ENCODE measurements at regions not wholly inside any gene's neighbourhood (a gene's known extent, or its start where the extent isn't known, plus 50 kb on each side); places are given as distances from the start of the nearest gene placed in this dataset.

GRCh38 chrX:16466640-16467432, 183.1 kb upstream of the S100G start:
- H3K9ac ChIP-seq (ENCODE audit: control insufficient read depth, extremely low read depth, insufficient read depth, low read length), result no peak overlapping the region
- H4K20me1 ChIP-seq (ENCODE audit: control insufficient read depth, extremely low read depth, insufficient read depth, low read length), result no peaks in the 10 kb centered on the region
- TF ChIP-seq EZH2 (IDR thresholded peaks at IDR 0.05; ENCODE audit: low read length), result no peak
- no peak for TF ChIP-seq CTCF (optimal IDR thresholded peaks at IDR 0.05 in 1 of 3, IDR thresholded peaks at IDR 0.05 in 1 of 3, conservative IDR thresholded peaks at IDR 0.05 in 1 of 3; ENCODE audit: extremely low read depth in 1 of 3, insufficient read depth in 2 of 3, low read length in 3 of 3)
- no peaks in the 10 kb centered on the region for H3K9me1 ChIP-seq (ENCODE audit: control insufficient read depth, extremely low read depth, insufficient read depth, low read length)
- H3K27ac ChIP-seq (ENCODE audit: control insufficient read depth, insufficient read depth, low read length), result peak overlapping the region; percentile 55
- H3K4me1 ChIP-seq (ENCODE audit: control insufficient read depth, extremely low read depth, insufficient read depth, low read length), result peaks cover 17% of the 10 kb centered on the region
- dilution Hi-C loops (cut with MboI; ENCODE audit: extremely low pct_ligation_motif_present, low sequenced_read_pairs), result no loop called here
- peak; percentile 62 for DNase-seq (ENCODE audit: low read depth, low spot score)
- H3K4me3 ChIP-seq (ENCODE audit: control insufficient read depth in 2 of 3, extremely low read depth in 1 of 3, insufficient read depth in 2 of 3, low read depth in 1 of 3, low read length in 3 of 3), result peak overlapping the region in 1 of 3 experiments; percentile 11
- no peak overlapping the region for H2AFZ ChIP-seq (ENCODE audit: control insufficient read depth, low read length)
- H3K4me2 ChIP-seq (ENCODE audit: control insufficient read depth, extremely low read depth, insufficient read depth, low read depth, low read length), result peak overlapping the region; percentile 43
- H3K27me3 ChIP-seq (ENCODE audit: control insufficient read depth, extremely low read depth, insufficient read depth, low read length), result no peaks in the 10 kb centered on the region
- no peaks in the 10 kb centered on the region for H3K36me3 ChIP-seq (ENCODE audit: control insufficient read depth in 2 of 2, extremely low read depth in 1 of 2, insufficient read depth in 2 of 2, low read length in 2 of 2)
- peaks cover 3% of the 10 kb centered on the region for H3K9me3 ChIP-seq (ENCODE audit: control insufficient read depth, low read depth, low read length)
- FAIRE-seq, result peak; percentile 90
- H3K79me2 ChIP-seq (ENCODE audit: control insufficient read depth, insufficient read depth, low read length), result no peaks in the 10 kb centered on the region

GRCh38 chrX:16469870-16470269, 180.1 kb upstream of the S100G start:
- H4K20me1 ChIP-seq (ENCODE audit: control insufficient read depth, extremely low read depth, insufficient read depth, low read length), result no peaks in the 10 kb centered on the region
- no peak overlapping the region for H3K27ac ChIP-seq (ENCODE audit: control insufficient read depth, insufficient read depth, low read length)
- dilution Hi-C loops (cut with MboI; ENCODE audit: extremely low pct_ligation_motif_present, low sequenced_read_pairs), result no loop called here
- H2AFZ ChIP-seq (ENCODE audit: control insufficient read depth, low read length), result no peak overlapping the region
- FAIRE-seq (no peak), DNase-seq (ENCODE audit: low read depth, low spot score) (no peak)
- no peak overlapping the region for H3K9ac ChIP-seq (ENCODE audit: control insufficient read depth, extremely low read depth, insufficient read depth, low read length)
- no peak overlapping the region for H3K4me3 ChIP-seq (ENCODE audit: control insufficient read depth in 2 of 3, extremely low read depth in 1 of 3, insufficient read depth in 2 of 3, low read depth in 1 of 3, low read length in 3 of 3)
- H3K9me1 ChIP-seq (ENCODE audit: control insufficient read depth, extremely low read depth, insufficient read depth, low read length), result no peaks in the 10 kb centered on the region
- H3K36me3 ChIP-seq (ENCODE audit: control insufficient read depth in 2 of 2, extremely low read depth in 1 of 2, insufficient read depth in 2 of 2, low read length in 2 of 2), result no peaks in the 10 kb centered on the region
- no peaks in the 10 kb centered on the region for H3K27me3 ChIP-seq (ENCODE audit: control insufficient read depth, extremely low read depth, insufficient read depth, low read length)
- H3K9me3 ChIP-seq (ENCODE audit: control insufficient read depth, low read depth, low read length), result peaks cover 3% of the 10 kb centered on the region
- H3K4me1 ChIP-seq (ENCODE audit: control insufficient read depth, extremely low read depth, insufficient read depth, low read length), result peaks cover 17% of the 10 kb centered on the region
- no peak for TF ChIP-seq EZH2 (IDR thresholded peaks at IDR 0.05; ENCODE audit: low read length)
- TF ChIP-seq CTCF (optimal IDR thresholded peaks at IDR 0.05 in 1 of 3, IDR thresholded peaks at IDR 0.05 in 1 of 3, conservative IDR thresholded peaks at IDR 0.05 in 1 of 3; ENCODE audit: extremely low read depth in 1 of 3, insufficient read depth in 2 of 3, low read length in 3 of 3), result peak; percentile 11 to 30 (median 12)
- H3K4me2 ChIP-seq (ENCODE audit: control insufficient read depth, extremely low read depth, insufficient read depth, low read depth, low read length), result no peak overlapping the region
- H3K79me2 ChIP-seq (ENCODE audit: control insufficient read depth, insufficient read depth, low read length), result no peaks in the 10 kb centered on the region

Measured in keratinocyte (primary cell).